ENCODE measurements at regions not wholly inside any gene's neighbourhood (a gene's known extent, or its start where the extent isn't known, plus 50 kb on each side); places are given as distances from the start of the nearest gene placed in this dataset.

GRCh38 chr1:10958614-10959013, 53.8 kb upstream of the TARDBP start:
- peaks cover 0 to 9% (median 0%) of the 10 kb centered on the region in 3 donors for H3K4me1 ChIP-seq
- H3K4me3 ChIP-seq = no peak overlapping the region
- H3K9me3 ChIP-seq = peaks cover 0 to 10% (median 4%) of the 10 kb centered on the region in 3 donors
- no peaks in the 10 kb centered on the region for H3K36me3 ChIP-seq
- intact Hi-C loops (cut with DNase I) = no loop called here
- H3K27ac ChIP-seq = no peak overlapping the region
- no peak for DNase-seq
- no peak for TF ChIP-seq POLR2A (IDR thresholded peaks at IDR 0.05)
- TF ChIP-seq CTCF (IDR thresholded peaks at IDR 0.05) = no peak
- WGBS, 2 donors = 66 to 83% methylated on average over 1 to 3 of the region's 10 CpGs
- peaks cover 0 to 24% (median 0%) of the 10 kb centered on the region in 4 donors for H3K27me3 ChIP-seq

GRCh38 chr1:10960411-10961299, 51.8 kb upstream of the TARDBP start:
- intact Hi-C loops (cut with DNase I) = no loop called here

GRCh38 chr1:10961300-10961833, 51.1 kb upstream of the TARDBP start:
- DNase-seq = no peak
- peaks cover 0 to 39% (median 0%) of the 10 kb centered on the region in 4 donors for H3K27me3 ChIP-seq
- H3K36me3 ChIP-seq = no peaks in the 10 kb centered on the region
- intact Hi-C loops (cut with DNase I) = no loop called here
- no peak for TF ChIP-seq CTCF (IDR thresholded peaks at IDR 0.05)
- TF ChIP-seq POLR2A (IDR thresholded peaks at IDR 0.05) = no peak
- H3K4me1 ChIP-seq = peaks cover 0 to 22% (median 4%) of the 10 kb centered on the region in 3 donors
- no peaks in the 10 kb centered on the region for H3K9me3 ChIP-seq
- 71 to 73% methylated on average over 8 to 10 of the region's 13 CpGs for WGBS, 2 donors
- no peak overlapping the region for H3K27ac ChIP-seq
- H3K4me3 ChIP-seq = no peak overlapping the region

More at GRCh38 chr1:10960411-10961299, 51.8 kb upstream of the TARDBP start:
- no peak for DNase-seq
- 62 to 65% methylated on average over 14 to 18 of the region's 45 CpGs for WGBS, 2 donors
- no peak overlapping the region for H3K27ac ChIP-seq
- H3K9me3 ChIP-seq = no peaks in the 10 kb centered on the region
- peaks cover 0 to 39% (median 0%) of the 10 kb centered on the region in 4 donors for H3K27me3 ChIP-seq
- no peak overlapping the region for H3K4me3 ChIP-seq
- H3K36me3 ChIP-seq = no peaks in the 10 kb centered on the region
- H3K4me1 ChIP-seq = peaks cover 0 to 14% (median under 1%) of the 10 kb centered on the region in 3 donors
- TF ChIP-seq CTCF (IDR thresholded peaks at IDR 0.05) (peak; percentile 80 to 89 (median 83)), POLR2A (IDR thresholded peaks at IDR 0.05) (no peak)

GRCh38 chr1:10962483-10962882, 50.0 kb upstream of the TARDBP start:
- 29 to 34% methylated on average over 4 of the region's 4 CpGs for WGBS, 2 donors
- H3K27ac ChIP-seq = no peak overlapping the region
- H3K4me1 ChIP-seq = peaks cover 0 to 23% (median 4%) of the 10 kb centered on the region in 3 donors
- peaks cover 0 to 39% (median 0%) of the 10 kb centered on the region in 4 donors for H3K27me3 ChIP-seq
- no peak for DNase-seq
- TF ChIP-seq POLR2A (IDR thresholded peaks at IDR 0.05) (no peak), CTCF (IDR thresholded peaks at IDR 0.05) (no peak)
- intact Hi-C loops (cut with DNase I) = no loop called here
- no peaks in the 10 kb centered on the region for H3K9me3 ChIP-seq
- no peaks in the 10 kb centered on the region for H3K36me3 ChIP-seq
- H3K4me3 ChIP-seq = no peak overlapping the region

Small RNA genes lying in the stretch of these regions (small RNA-seq; reads per million reads assigned to genes)
- 0 reads per million in 4 donors for gene HSPE1P24

Measured in esophagus squamous epithelium (tissue), 5 donors.